ENCODE measurements at regions not wholly inside any gene's neighbourhood (a gene's known extent, or its start where the extent isn't known, plus 50 kb on each side); places are given as distances from the start of the nearest gene placed in this dataset.

DNA sequence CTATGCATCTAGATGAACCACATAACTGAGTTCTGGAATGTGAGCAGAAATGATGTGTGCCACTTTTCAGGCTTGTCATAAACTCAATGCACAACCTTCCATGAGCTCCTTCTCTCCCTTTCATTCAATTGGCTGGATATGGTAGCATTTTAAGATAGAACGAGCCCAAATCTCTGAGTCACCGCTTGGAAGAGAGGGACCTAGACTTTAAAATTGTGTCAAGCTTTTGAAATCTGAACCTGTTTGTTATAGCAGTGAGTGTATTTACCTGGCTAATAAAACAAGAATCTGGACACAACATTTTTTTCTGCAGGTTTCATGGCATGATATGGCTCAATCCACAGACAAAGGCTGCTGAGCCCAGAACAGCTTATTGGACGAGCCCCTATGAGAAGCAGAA lies 297.8 kb upstream of the SPRED2 start:
- TF ChIP-seq POLR2A (IDR thresholded peaks at IDR 0.05) = no peak
- TF ChIP-seq, protein P1, sequence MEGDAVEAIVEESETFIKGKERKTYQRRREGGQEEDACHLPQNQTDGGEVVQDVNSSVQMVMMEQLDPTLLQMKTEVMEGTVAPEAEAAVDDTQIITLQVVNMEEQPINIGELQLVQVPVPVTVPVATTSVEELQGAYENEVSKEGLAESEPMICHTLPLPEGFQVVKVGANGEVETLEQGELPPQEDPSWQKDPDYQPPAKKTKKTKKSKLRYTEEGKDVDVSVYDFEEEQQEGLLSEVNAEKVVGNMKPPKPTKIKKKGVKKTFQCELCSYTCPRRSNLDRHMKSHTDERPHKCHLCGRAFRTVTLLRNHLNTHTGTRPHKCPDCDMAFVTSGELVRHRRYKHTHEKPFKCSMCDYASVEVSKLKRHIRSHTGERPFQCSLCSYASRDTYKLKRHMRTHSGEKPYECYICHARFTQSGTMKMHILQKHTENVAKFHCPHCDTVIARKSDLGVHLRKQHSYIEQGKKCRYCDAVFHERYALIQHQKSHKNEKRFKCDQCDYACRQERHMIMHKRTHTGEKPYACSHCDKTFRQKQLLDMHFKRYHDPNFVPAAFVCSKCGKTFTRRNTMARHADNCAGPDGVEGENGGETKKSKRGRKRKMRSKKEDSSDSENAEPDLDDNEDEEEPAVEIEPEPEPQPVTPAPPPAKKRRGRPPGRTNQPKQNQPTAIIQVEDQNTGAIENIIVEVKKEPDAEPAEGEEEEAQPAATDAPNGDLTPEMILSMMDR (IDR thresholded peaks at IDR 0.05) = no peak

All from suprapubic skin (tissue), 3 donors.